LNCAP (cell line): ENCODE measurements at regions not wholly inside any gene's neighbourhood (a gene's known extent, or its start where the extent isn't known, plus 50 kb on each side); places are given as distances from the start of the nearest gene placed in this dataset.

ENCODE experiments used
- TF ChIP-seq, protein P1 (sequence below): fragments of 450-650 bp; IDR thresholded peaks from 2 replicates; pipeline ENCODE4 v1.5.1; 2017; ENCODE audit warnings: mild to moderate bottlenecking

GRCh38 chr5:105392710-105393149 is 1830.1 kb upstream of the NUDT12 start:
- TF ChIP-seq, protein P1, sequence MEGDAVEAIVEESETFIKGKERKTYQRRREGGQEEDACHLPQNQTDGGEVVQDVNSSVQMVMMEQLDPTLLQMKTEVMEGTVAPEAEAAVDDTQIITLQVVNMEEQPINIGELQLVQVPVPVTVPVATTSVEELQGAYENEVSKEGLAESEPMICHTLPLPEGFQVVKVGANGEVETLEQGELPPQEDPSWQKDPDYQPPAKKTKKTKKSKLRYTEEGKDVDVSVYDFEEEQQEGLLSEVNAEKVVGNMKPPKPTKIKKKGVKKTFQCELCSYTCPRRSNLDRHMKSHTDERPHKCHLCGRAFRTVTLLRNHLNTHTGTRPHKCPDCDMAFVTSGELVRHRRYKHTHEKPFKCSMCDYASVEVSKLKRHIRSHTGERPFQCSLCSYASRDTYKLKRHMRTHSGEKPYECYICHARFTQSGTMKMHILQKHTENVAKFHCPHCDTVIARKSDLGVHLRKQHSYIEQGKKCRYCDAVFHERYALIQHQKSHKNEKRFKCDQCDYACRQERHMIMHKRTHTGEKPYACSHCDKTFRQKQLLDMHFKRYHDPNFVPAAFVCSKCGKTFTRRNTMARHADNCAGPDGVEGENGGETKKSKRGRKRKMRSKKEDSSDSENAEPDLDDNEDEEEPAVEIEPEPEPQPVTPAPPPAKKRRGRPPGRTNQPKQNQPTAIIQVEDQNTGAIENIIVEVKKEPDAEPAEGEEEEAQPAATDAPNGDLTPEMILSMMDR = no peak

DNA sequence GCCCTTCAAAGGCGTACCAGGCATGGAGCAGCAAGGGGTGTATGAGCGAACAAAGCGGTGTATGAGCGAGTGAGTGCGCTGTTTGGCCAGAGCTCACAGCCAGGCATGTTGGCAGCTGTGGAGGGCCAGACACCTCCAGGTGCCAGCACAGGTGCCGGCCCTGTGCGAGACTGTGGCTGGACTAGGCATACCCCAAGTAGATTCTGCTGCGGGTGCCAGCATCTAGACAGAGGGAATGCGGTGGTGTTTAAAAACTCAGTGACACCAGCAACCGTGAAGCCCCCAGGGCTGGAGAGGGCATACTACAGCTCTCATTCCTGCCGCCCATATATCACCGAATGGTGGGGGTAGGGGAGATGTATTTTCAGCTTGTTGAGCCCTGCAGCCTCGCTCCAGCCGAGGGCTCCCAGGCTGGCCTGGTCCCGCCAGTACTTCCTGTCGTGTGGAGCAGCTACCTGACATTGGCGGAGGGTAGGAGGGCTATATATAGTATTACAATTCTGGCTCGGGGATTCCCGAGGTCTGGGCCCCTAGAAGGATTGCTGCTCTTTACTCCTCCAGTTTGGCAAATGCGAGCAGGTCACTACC is 1829.6 kb upstream of the NUDT12 start:
- TF ChIP-seq, protein P1 = no peak

DNA sequence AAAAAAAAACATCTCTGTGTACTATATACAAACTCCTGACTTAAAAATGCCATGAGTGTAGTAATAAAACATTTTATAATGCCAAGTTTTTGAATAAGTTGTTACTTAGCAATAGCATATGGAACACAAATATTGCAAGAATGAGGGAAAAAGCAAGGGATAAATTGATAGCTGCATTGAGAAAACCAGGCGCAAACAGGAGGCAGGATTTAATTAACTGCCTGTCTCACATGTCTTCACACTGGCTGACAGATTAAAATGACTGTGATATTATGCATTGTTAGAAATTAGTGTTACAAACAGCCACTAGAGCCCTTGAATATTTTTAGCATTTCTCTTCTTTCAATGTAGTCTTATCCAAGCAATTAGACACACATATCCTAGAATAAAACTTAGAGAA is 1817.5 kb upstream of the NUDT12 start:
- TF ChIP-seq, protein P1 = no peak

- TF ChIP-seq, protein P1 = no peak
These were observed 1808.6 kb upstream of the NUDT12 start for GRCh38 chr5:105371169-105371568.

DNA sequence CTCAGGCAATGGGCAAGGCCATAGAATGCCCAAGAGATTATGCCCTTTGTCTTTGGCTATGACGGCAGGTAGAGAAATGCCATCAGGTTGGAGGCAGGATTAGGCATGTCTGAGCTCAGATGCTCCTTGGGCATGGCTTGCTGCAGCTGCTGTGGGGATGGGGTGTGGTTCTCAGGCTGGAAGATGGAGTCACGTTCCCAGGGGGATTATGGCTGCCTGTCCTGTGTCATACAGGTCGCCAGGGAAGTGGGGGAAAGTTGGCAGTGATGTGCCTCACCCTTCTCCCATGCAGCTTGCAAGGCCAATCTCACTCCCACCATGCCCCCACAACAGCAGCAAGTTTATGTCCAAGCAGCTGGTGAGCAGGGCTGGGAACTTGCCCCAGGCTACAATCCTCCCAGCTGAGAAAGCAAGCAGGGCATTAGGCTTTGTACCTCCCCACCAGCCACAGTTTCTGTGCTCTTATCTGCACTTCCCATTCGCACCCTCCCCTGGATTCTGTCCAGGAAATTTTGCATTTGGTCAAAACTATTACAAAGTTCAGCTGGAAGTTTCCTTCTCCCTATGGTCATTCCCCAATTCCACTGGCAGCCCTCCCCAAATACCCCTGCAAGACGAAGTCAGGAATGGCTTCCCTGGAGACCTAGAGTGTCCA is 1788.0 kb upstream of the NUDT12 start:
- TF ChIP-seq, protein P1 = no peak

- TF ChIP-seq, protein P1 = no peak
These were observed 1769.0 kb upstream of the NUDT12 start for GRCh38 chr5:105331558-105331957.

DNA sequence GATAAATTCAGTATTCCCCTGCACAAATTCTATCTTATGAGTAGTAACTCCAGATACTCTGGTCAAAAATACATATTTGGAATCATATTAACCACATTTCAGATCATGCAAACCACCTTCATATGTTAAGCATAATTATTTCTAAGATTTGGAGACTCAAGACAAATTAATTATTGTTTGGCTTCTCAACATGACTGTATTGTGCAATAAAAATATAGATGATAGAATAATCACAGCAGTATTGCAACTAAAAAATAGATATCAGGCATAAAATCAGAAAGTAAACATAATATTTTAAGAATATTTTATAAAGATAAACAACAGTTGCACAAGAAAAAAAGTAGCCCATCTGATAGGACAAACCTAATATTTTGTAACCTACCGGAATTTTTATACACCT is 1767.6 kb upstream of the NUDT12 start:
- TF ChIP-seq, protein P1 = no peak
